ENCODE measurements at regions not wholly inside any gene's neighbourhood (a gene's known extent, or its start where the extent isn't known, plus 50 kb on each side); places are given as distances from the start of the nearest gene placed in this dataset.

- Histone ChIP-seq H3K9ac (ENCODE audit: insufficient read depth, low read length) (no peak overlapping the region), H3K27ac (ENCODE audit: insufficient read depth, low read length) (no peak overlapping the region), H3K4me3 (replicated peaks in 1 of 4; ENCODE audit: control extremely low read depth in 1 of 4, insufficient read depth in 1 of 4, low read depth in 3 of 4, low read length in 4 of 4) (no peak overlapping the region), H3K4me2 (ENCODE audit: extremely low read depth, insufficient read depth, low read length) (no peak overlapping the region), H3K27me3 (ENCODE audit: control insufficient read depth, insufficient read depth, low read length) (no peaks in the 10 kb centered on the region), H4K20me1 (ENCODE audit: control insufficient read depth, extremely low read depth, insufficient read depth, low read length) (no peaks in the 10 kb centered on the region), H2AFZ (ENCODE audit: low read length) (no peak overlapping the region), H3K36me3 (ENCODE audit: control insufficient read depth, insufficient read depth, low read length) (no peaks in the 10 kb centered on the region), H3K79me2 (ENCODE audit: control insufficient read depth, insufficient read depth, low read length) (no peaks in the 10 kb centered on the region), H3K4me1 (ENCODE audit: control insufficient read depth, extremely low read depth, insufficient read depth, low read length) (peaks cover 6% of the 10 kb centered on the region), H3K9me3 (ENCODE audit: control insufficient read depth, insufficient read depth, low read depth, low read length) (no peaks in the 10 kb centered on the region)
- peak; percentile 57 to 86 for DNase-seq (ENCODE audit: low read depth in 2 of 2)
- TF ChIP-seq EZH2 (IDR thresholded peaks at IDR 0.05; ENCODE audit: low read length, missing control alignments): no peak
- no peak for TF ChIP-seq CTCF (conservative IDR thresholded peaks at IDR 0.05 in 1 of 2, IDR thresholded peaks at IDR 0.05 in 1 of 2; ENCODE audit: low read depth in 1 of 2, low read length in 2 of 2)
These were observed 245.1 kb downstream of the SOX9 start for GRCh38 chr17:72365857-72366414.

- H3K4me2 ChIP-seq (ENCODE audit: extremely low read depth, insufficient read depth, low read length): no peak overlapping the region
These were observed 245.8 kb downstream of the SOX9 start for GRCh38 chr17:72366626-72367025.

GRCh38 chr17:72368191-72368590 lies 247.4 kb downstream of the SOX9 start:
- no peak for DNase-seq (ENCODE audit: low read depth in 2 of 2)
- Histone ChIP-seq H3K36me3 (ENCODE audit: control insufficient read depth, insufficient read depth, low read length) (no peaks in the 10 kb centered on the region), H3K9ac (ENCODE audit: insufficient read depth, low read length) (no peak overlapping the region), H3K79me2 (ENCODE audit: control insufficient read depth, insufficient read depth, low read length) (no peaks in the 10 kb centered on the region), H2AFZ (ENCODE audit: low read length) (no peak overlapping the region), H3K4me1 (ENCODE audit: control insufficient read depth, extremely low read depth, insufficient read depth, low read length) (peaks cover 5% of the 10 kb centered on the region), H4K20me1 (ENCODE audit: control insufficient read depth, extremely low read depth, insufficient read depth, low read length) (no peaks in the 10 kb centered on the region), H3K27me3 (ENCODE audit: control insufficient read depth, insufficient read depth, low read length) (no peaks in the 10 kb centered on the region), H3K9me3 (ENCODE audit: control insufficient read depth, insufficient read depth, low read depth, low read length) (no peaks in the 10 kb centered on the region), H3K4me3 (replicated peaks in 1 of 4; ENCODE audit: control extremely low read depth in 1 of 4, insufficient read depth in 1 of 4, low read depth in 3 of 4, low read length in 4 of 4) (no peak overlapping the region), H3K4me2 (ENCODE audit: extremely low read depth, insufficient read depth, low read length) (no peak overlapping the region), H3K27ac (ENCODE audit: insufficient read depth, low read length) (no peak overlapping the region)
- TF ChIP-seq CTCF (conservative IDR thresholded peaks at IDR 0.05 in 1 of 2, IDR thresholded peaks at IDR 0.05 in 1 of 2; ENCODE audit: low read depth in 1 of 2, low read length in 2 of 2) (no peak), EZH2 (IDR thresholded peaks at IDR 0.05; ENCODE audit: low read length, missing control alignments) (no peak)

More at GRCh38 chr17:72366626-72367025, 245.8 kb downstream of the SOX9 start:
- Histone ChIP-seq H3K9me3 (ENCODE audit: control insufficient read depth, insufficient read depth, low read depth, low read length) (no peaks in the 10 kb centered on the region), H3K4me3 (replicated peaks in 1 of 4; ENCODE audit: control extremely low read depth in 1 of 4, insufficient read depth in 1 of 4, low read depth in 3 of 4, low read length in 4 of 4) (no peak overlapping the region), H3K27me3 (ENCODE audit: control insufficient read depth, insufficient read depth, low read length) (no peaks in the 10 kb centered on the region), H3K4me1 (ENCODE audit: control insufficient read depth, extremely low read depth, insufficient read depth, low read length) (peaks cover 6% of the 10 kb centered on the region), H3K79me2 (ENCODE audit: control insufficient read depth, insufficient read depth, low read length) (no peaks in the 10 kb centered on the region), H3K9ac (ENCODE audit: insufficient read depth, low read length) (no peak overlapping the region), H4K20me1 (ENCODE audit: control insufficient read depth, extremely low read depth, insufficient read depth, low read length) (no peaks in the 10 kb centered on the region), H2AFZ (ENCODE audit: low read length) (no peak overlapping the region), H3K27ac (ENCODE audit: insufficient read depth, low read length) (no peak overlapping the region), H3K36me3 (ENCODE audit: control insufficient read depth, insufficient read depth, low read length) (no peaks in the 10 kb centered on the region)
- DNase-seq (ENCODE audit: low read depth in 2 of 2): no peak
- TF ChIP-seq CTCF (conservative IDR thresholded peaks at IDR 0.05 in 1 of 2, IDR thresholded peaks at IDR 0.05 in 1 of 2; ENCODE audit: low read depth in 1 of 2, low read length in 2 of 2) (no peak), EZH2 (IDR thresholded peaks at IDR 0.05; ENCODE audit: low read length, missing control alignments) (no peak)

Data from fibroblast of lung (primary cell).